Germinal center (tissue), 1 donor: ENCODE measurements at regions not wholly inside any gene's neighbourhood (a gene's known extent, or its start where the extent isn't known, plus 50 kb on each side); places are given as distances from the start of the nearest gene placed in this dataset.

Experiments
- DNase-seq: peaks from one replicate; pipeline ENCODE4 v3.0.0; 2012; ENCODE audit warnings: mixed read lengths, low spot score

- no peak for DNase-seq
These were observed 370.2 kb downstream of the DUSP10 start for GRCh38 chr1:221371705-221372104.

- no peak for DNase-seq
These were observed 368.1 kb downstream of the DUSP10 start for GRCh38 chr1:221373795-221374194.

- DNase-seq, result no peak
These were observed 365.6 kb downstream of the DUSP10 start for GRCh38 chr1:221376286-221376685.

GRCh38 chr1:221381910-221382623 is 359.8 kb downstream of the DUSP10 start:
- no peak for DNase-seq

- no peak for DNase-seq
These were observed 349.4 kb downstream of the DUSP10 start for GRCh38 chr1:221392453-221392852.

- DNase-seq, result no peak
These were observed 347.8 kb downstream of the DUSP10 start for GRCh38 chr1:221394011-221394544.

GRCh38 chr1:221396526-221396925 is 345.4 kb downstream of the DUSP10 start:
- no peak for DNase-seq

GRCh38 chr1:221397141-221397540 is 344.7 kb downstream of the DUSP10 start:
- no peak for DNase-seq

GRCh38 chr1:221397606-221398005 is 344.3 kb downstream of the DUSP10 start:
- no peak for DNase-seq

- no peak for DNase-seq
These were observed 336.7 kb downstream of the DUSP10 start for GRCh38 chr1:221405146-221405545.

- DNase-seq, result no peak
These were observed 333.6 kb downstream of the DUSP10 start for GRCh38 chr1:221408117-221408803.

- DNase-seq, result no peak
These were observed 330.6 kb downstream of the DUSP10 start for GRCh38 chr1:221411283-221411682.

- DNase-seq, result no peak
These were observed 326.9 kb downstream of the DUSP10 start for GRCh38 chr1:221414772-221415539.

- no peak for DNase-seq
These were observed 326.2 kb downstream of the DUSP10 start for GRCh38 chr1:221415651-221416050.

GRCh38 chr1:221416142-221416541 is 325.7 kb downstream of the DUSP10 start:
- no peak for DNase-seq

GRCh38 chr1:221416723-221417122 is 325.2 kb downstream of the DUSP10 start:
- DNase-seq, result no peak

GRCh38 chr1:221418346-221418745 is 323.5 kb downstream of the DUSP10 start:
- DNase-seq, result no peak

GRCh38 chr1:221419513-221420095 is 322.3 kb downstream of the DUSP10 start:
- DNase-seq, result no peak

GRCh38 chr1:221429264-221429663 is 312.6 kb downstream of the DUSP10 start:
- no peak for DNase-seq

GRCh38 chr1:221430152-221430960 is 311.5 kb downstream of the DUSP10 start:
- no peak for DNase-seq

- no peak for DNase-seq
These were observed 310.7 kb downstream of the DUSP10 start for GRCh38 chr1:221431068-221431651.
